WTC11 (cell line): ENCODE measurements at regions not wholly inside any gene's neighbourhood (a gene's known extent, or its start where the extent isn't known, plus 50 kb on each side); places are given as distances from the start of the nearest gene placed in this dataset.

Experiments used
- ATAC-seq: fragments of 200-7000 bp; cut with Tn5 transposase; 2 replicates; pipeline ENCODE4 v1.10.0; 2021; ENCODE audit warnings: mild to moderate bottlenecking, moderate library complexity
- CTCF ChIA-PET: fragments of 300-600 bp; sonication (Branson Sonifier 250); formaldehyde crosslinking; loops from one replicate; lab custom pipeline; 2021; ENCODE audit warnings: antibody characterized with exemption; lab: Charles Lee
- POLR2A ChIA-PET: fragments of 350-600 bp; sonication (Branson Sonifier 250); formaldehyde crosslinking; loops from one replicate; lab custom pipeline; 2021; ENCODE audit warnings: antibody characterized with exemption; lab: Charles Lee
- DNase-seq: peaks from one replicate; pipeline ENCODE4 v3.0.0; 2021; ENCODE audit warnings: low spot score
- H3K27ac Mint-ChIP-seq: 2 replicates; pipeline ENCODE4 v1.8.0; 2021; ENCODE audit warnings: mixed read lengths
- H3K27me3 Mint-ChIP-seq: 2 replicates; pipeline ENCODE4 v1.8.0; 2021; ENCODE audit warnings: low read depth, mild to moderate bottlenecking, moderate library complexity, mixed read lengths
- H3K36me3 Mint-ChIP-seq: 2 replicates; pipeline ENCODE4 v1.8.0; 2021; ENCODE audit warnings: mixed read lengths
- H3K4me1 Mint-ChIP-seq: 2 replicates; pipeline ENCODE4 v1.8.0; 2022; ENCODE audit warnings: mixed read lengths
- H3K4me3 Mint-ChIP-seq: 2 replicates; pipeline ENCODE4 v1.8.0; 2021; ENCODE audit warnings: mild to moderate bottlenecking, moderate library complexity, mixed read lengths
- H3K9me3 Mint-ChIP-seq: 2 replicates; pipeline ENCODE4 v1.8.0; 2021; ENCODE audit warnings: mixed read lengths
- AR ChIP-seq: fragments of 250-450 bp; sonication (Bioruptor Pico); IDR thresholded peaks from 2 replicates; pipeline ENCODE4 v1.9.0; 2021; ENCODE audit warnings: mild to moderate bottlenecking
- CREB1 ChIP-seq: sonication (generic); formaldehyde crosslinking; IDR thresholded peaks from 2 replicates; pipeline ENCODE4 v1.8.0; 2023; ENCODE audit warnings: mild to moderate bottlenecking, missing genetic modification reagents
- FOXK1 ChIP-seq: sonication (generic); formaldehyde crosslinking; IDR thresholded peaks from 2 replicates; pipeline ENCODE4 v1.8.0; 2022; ENCODE audit warnings: mild to moderate bottlenecking, moderate library complexity, missing genetic modification reagents
- GABPB1 ChIP-seq: sonication (generic); formaldehyde crosslinking; IDR thresholded peaks from 2 replicates; pipeline ENCODE4 v1.8.1; 2023; ENCODE audit warnings: mild to moderate bottlenecking, missing genetic modification reagents
- NFATC4 ChIP-seq: fragments of 250-450 bp; sonication (Bioruptor Pico); IDR thresholded peaks from 2 replicates; pipeline ENCODE4 v1.9.0; 2021; ENCODE audit warnings: mild to moderate bottlenecking
- SP1 ChIP-seq: sonication (generic); formaldehyde crosslinking; conservative IDR thresholded peaks from 2 replicates; pipeline ENCODE4 v1.8.1; 2022; ENCODE audit warnings: missing genetic modification reagents
- ZNF138 ChIP-seq: sonication (generic); formaldehyde crosslinking; conservative IDR thresholded peaks from 2 replicates; pipeline ENCODE4 v1.8.1; 2022; ENCODE audit warnings: mild to moderate bottlenecking, moderate library complexity, missing genetic modification reagents
- ZNF396 ChIP-seq: fragments of 250-450 bp; sonication (Bioruptor Pico); IDR thresholded peaks from 2 replicates; pipeline ENCODE4 v1.8.0; 2021; ENCODE audit warnings: mild to moderate bottlenecking, moderate library complexity, borderline replicate concordance
- TF ChIP-seq, protein P1 (sequence below): sonication (generic); formaldehyde crosslinking; IDR thresholded peaks from 2 replicates; pipeline ENCODE4 v1.8.0; 2022; ENCODE audit warnings: mild to moderate bottlenecking, missing genetic modification reagents
- TF ChIP-seq, protein P2 (sequence below): sonication (generic); formaldehyde crosslinking; conservative IDR thresholded peaks from 2 replicates; pipeline ENCODE4 v1.8.1; 2023; ENCODE audit warnings: mild to moderate bottlenecking, low read depth, missing genetic modification reagents, moderate library complexity
- TF ChIP-seq, protein P3 (sequence below): sonication (generic); formaldehyde crosslinking; IDR thresholded peaks from 2 replicates; pipeline ENCODE4 v1.8.1; 2023; ENCODE audit warnings: mild to moderate bottlenecking, missing genetic modification reagents
- TF ChIP-seq, protein P4 (sequence below): fragments of 250-450 bp; sonication (Bioruptor Pico); conservative IDR thresholded peaks from 2 replicates; pipeline ENCODE4 v1.9.0; 2021; ENCODE audit warnings: mild to moderate bottlenecking

- TF ChIP-seq ZNF396 (CRISPR knock-in tag) = no peak
- TF ChIP-seq, protein P1, sequence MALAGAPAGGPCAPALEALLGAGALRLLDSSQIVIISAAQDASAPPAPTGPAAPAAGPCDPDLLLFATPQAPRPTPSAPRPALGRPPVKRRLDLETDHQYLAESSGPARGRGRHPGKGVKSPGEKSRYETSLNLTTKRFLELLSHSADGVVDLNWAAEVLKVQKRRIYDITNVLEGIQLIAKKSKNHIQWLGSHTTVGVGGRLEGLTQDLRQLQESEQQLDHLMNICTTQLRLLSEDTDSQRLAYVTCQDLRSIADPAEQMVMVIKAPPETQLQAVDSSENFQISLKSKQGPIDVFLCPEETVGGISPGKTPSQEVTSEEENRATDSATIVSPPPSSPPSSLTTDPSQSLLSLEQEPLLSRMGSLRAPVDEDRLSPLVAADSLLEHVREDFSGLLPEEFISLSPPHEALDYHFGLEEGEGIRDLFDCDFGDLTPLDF (CRISPR knock-in tag) = no peak
- TF ChIP-seq, protein P2, sequence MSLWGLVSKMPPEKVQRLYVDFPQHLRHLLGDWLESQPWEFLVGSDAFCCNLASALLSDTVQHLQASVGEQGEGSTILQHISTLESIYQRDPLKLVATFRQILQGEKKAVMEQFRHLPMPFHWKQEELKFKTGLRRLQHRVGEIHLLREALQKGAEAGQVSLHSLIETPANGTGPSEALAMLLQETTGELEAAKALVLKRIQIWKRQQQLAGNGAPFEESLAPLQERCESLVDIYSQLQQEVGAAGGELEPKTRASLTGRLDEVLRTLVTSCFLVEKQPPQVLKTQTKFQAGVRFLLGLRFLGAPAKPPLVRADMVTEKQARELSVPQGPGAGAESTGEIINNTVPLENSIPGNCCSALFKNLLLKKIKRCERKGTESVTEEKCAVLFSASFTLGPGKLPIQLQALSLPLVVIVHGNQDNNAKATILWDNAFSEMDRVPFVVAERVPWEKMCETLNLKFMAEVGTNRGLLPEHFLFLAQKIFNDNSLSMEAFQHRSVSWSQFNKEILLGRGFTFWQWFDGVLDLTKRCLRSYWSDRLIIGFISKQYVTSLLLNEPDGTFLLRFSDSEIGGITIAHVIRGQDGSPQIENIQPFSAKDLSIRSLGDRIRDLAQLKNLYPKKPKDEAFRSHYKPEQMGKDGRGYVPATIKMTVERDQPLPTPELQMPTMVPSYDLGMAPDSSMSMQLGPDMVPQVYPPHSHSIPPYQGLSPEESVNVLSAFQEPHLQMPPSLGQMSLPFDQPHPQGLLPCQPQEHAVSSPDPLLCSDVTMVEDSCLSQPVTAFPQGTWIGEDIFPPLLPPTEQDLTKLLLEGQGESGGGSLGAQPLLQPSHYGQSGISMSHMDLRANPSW = no peak
- no peak for TF ChIP-seq GABPB1 (CRISPR knock-in tag)
Observed at GRCh38 chr16:64695684-64696083, 426.2 kb downstream of the CDH11 start (continued).

GRCh38 chr16:64693946-64694345 lies 427.9 kb downstream of the CDH11 start:
- Mint-ChIP-seq H3K27me3 (no peaks in the 10 kb centered on the region), H3K27ac (no peak overlapping the region)

More at GRCh38 chr16:64693946-64694345, 427.9 kb downstream of the CDH11 start:
- no peaks in the 10 kb centered on the region for H3K9me3 Mint-ChIP-seq
- POLR2A ChIA-PET = interaction anchor here (0.5 kb wide), 1 partner anchor 307 kb away, joined by 8 read pairs; no protein-coding TSS in a partner anchor
- no peaks in the 10 kb centered on the region for H3K36me3 Mint-ChIP-seq
- H3K4me3 Mint-ChIP-seq = no peak overlapping the region
- DNase-seq (no peak), ATAC-seq (no peak)
- peaks cover 6% of the 10 kb centered on the region; the same call in 1 of the 2 replicates for H3K4me1 Mint-ChIP-seq
- CTCF ChIA-PET = no interaction called here
- TF ChIP-seq AR = no peak
- TF ChIP-seq CREB1 (CRISPR knock-in tag) = no peak
- TF ChIP-seq, protein P3, sequence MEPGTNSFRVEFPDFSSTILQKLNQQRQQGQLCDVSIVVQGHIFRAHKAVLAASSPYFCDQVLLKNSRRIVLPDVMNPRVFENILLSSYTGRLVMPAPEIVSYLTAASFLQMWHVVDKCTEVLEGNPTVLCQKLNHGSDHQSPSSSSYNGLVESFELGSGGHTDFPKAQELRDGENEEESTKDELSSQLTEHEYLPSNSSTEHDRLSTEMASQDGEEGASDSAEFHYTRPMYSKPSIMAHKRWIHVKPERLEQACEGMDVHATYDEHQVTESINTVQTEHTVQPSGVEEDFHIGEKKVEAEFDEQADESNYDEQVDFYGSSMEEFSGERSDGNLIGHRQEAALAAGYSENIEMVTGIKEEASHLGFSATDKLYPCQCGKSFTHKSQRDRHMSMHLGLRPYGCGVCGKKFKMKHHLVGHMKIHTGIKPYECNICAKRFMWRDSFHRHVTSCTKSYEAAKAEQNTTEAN (CRISPR knock-in tag) = no peak
- TF ChIP-seq FOXK1 = no peak
- TF ChIP-seq ZNF138 = no peak
- no peak for TF ChIP-seq NFATC4 (CRISPR knock-in tag)
- TF ChIP-seq, protein P4, sequence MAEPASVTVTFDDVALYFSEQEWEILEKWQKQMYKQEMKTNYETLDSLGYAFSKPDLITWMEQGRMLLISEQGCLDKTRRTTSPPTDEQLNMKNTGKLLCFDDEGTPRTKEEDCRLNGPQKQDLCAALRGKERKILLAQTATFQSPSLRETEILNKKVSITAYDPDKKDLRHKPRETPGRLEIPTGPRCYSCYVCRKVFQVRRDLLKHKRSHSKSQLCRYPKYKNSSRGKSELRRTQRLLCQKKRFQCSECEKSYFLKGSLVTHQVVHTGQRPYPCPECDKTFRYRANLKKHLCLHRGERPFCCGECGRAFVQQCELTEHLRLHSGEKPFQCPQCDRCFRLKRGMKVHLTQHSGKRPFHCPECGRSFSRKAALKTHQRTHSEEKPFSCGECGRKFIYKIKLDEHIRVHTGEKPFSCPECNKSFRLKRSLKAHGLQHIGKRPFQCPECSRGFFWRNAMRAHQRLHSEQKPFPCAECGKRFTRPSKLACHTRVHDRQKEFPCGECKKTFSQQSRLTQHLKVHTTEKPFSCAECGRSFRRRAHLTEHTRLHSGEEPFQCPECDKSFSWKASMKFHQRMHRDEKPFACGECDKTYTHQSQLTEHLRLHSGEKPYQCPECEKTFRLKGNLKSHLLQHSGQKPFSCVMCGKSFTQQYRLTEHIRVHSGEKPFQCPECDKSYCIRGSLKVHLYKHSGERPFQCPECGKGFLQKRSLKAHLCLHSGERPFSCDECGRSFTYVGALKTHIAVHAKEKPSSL = no peak
- no peak for TF ChIP-seq SP1 (CRISPR knock-in tag)
